HL-60 (cell line): ENCODE measurements at regions not wholly inside any gene's neighbourhood (a gene's known extent, or its start where the extent isn't known, plus 50 kb on each side); places are given as distances from the start of the nearest gene placed in this dataset.

Experiments used
- GABPA ChIP-seq: IDR thresholded peaks from 2 replicates; pipeline ENCODE4 v1.6.1; 2012; ENCODE audit warnings: low read depth
- POLR2AphosphoS5 ChIP-seq: IDR thresholded peaks from 2 replicates; pipeline ENCODE4 v1.6.1; 2012; ENCODE audit warnings: low read depth
- SPI1 ChIP-seq: IDR thresholded peaks from 2 replicates; pipeline ENCODE4 v1.6.1; 2012; ENCODE audit warnings: low read depth, mild to moderate bottlenecking, borderline replicate concordance
- TF ChIP-seq, protein P1 (sequence below): IDR thresholded peaks from one replicate; pipeline ENCODE4 v1.5.1; 2011; ENCODE audit warnings: low read length, control low read depth, inconsistent platforms; ENCODE audit not compliant: insufficient read depth
- TF ChIP-seq, protein P2 (sequence below): IDR thresholded peaks from 2 replicates; pipeline ENCODE4 v1.6.1; 2012; ENCODE audit warnings: low read depth; ENCODE audit not compliant: insufficient replicate concordance

DNA sequence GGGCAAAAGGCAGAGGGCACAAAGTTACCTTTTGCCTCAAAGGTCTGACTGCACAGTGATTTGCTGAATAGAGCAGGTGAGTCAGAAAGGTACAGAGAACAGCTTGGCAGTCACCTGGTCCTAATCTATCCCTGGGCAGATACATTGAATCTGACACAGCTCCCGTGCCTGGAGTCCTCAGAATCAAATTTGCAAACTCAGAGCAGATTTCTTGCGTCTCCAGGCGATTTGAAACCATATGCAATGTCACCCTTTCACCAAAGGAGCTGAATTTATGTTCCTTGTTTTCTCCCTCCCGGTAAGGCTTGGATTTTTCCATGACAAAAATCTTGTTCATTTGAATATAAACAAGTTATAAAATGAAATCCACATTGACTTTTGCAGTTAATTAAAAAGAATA is 81.6 kb upstream of the SNAP25 start:
- TF ChIP-seq POLR2AphosphoS5: no peak
- TF ChIP-seq, protein P1, sequence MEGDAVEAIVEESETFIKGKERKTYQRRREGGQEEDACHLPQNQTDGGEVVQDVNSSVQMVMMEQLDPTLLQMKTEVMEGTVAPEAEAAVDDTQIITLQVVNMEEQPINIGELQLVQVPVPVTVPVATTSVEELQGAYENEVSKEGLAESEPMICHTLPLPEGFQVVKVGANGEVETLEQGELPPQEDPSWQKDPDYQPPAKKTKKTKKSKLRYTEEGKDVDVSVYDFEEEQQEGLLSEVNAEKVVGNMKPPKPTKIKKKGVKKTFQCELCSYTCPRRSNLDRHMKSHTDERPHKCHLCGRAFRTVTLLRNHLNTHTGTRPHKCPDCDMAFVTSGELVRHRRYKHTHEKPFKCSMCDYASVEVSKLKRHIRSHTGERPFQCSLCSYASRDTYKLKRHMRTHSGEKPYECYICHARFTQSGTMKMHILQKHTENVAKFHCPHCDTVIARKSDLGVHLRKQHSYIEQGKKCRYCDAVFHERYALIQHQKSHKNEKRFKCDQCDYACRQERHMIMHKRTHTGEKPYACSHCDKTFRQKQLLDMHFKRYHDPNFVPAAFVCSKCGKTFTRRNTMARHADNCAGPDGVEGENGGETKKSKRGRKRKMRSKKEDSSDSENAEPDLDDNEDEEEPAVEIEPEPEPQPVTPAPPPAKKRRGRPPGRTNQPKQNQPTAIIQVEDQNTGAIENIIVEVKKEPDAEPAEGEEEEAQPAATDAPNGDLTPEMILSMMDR: no peak
- TF ChIP-seq, protein P2, sequence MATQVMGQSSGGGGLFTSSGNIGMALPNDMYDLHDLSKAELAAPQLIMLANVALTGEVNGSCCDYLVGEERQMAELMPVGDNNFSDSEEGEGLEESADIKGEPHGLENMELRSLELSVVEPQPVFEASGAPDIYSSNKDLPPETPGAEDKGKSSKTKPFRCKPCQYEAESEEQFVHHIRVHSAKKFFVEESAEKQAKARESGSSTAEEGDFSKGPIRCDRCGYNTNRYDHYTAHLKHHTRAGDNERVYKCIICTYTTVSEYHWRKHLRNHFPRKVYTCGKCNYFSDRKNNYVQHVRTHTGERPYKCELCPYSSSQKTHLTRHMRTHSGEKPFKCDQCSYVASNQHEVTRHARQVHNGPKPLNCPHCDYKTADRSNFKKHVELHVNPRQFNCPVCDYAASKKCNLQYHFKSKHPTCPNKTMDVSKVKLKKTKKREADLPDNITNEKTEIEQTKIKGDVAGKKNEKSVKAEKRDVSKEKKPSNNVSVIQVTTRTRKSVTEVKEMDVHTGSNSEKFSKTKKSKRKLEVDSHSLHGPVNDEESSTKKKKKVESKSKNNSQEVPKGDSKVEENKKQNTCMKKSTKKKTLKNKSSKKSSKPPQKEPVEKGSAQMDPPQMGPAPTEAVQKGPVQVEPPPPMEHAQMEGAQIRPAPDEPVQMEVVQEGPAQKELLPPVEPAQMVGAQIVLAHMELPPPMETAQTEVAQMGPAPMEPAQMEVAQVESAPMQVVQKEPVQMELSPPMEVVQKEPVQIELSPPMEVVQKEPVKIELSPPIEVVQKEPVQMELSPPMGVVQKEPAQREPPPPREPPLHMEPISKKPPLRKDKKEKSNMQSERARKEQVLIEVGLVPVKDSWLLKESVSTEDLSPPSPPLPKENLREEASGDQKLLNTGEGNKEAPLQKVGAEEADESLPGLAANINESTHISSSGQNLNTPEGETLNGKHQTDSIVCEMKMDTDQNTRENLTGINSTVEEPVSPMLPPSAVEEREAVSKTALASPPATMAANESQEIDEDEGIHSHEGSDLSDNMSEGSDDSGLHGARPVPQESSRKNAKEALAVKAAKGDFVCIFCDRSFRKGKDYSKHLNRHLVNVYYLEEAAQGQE: no peak
- no peak for TF ChIP-seq GABPA
- TF ChIP-seq SPI1: no peak
